ENCODE measurements at regions not wholly inside any gene's neighbourhood (a gene's known extent, or its start where the extent isn't known, plus 50 kb on each side); places are given as distances from the start of the nearest gene placed in this dataset.

- no peak for DNase-seq (ENCODE audit: low read depth in 4 of 4, low spot score in 2 of 4)
These were observed 254.7 kb upstream of the TBX3 start for GRCh38 chr12:114938487-114939210.

DNA sequence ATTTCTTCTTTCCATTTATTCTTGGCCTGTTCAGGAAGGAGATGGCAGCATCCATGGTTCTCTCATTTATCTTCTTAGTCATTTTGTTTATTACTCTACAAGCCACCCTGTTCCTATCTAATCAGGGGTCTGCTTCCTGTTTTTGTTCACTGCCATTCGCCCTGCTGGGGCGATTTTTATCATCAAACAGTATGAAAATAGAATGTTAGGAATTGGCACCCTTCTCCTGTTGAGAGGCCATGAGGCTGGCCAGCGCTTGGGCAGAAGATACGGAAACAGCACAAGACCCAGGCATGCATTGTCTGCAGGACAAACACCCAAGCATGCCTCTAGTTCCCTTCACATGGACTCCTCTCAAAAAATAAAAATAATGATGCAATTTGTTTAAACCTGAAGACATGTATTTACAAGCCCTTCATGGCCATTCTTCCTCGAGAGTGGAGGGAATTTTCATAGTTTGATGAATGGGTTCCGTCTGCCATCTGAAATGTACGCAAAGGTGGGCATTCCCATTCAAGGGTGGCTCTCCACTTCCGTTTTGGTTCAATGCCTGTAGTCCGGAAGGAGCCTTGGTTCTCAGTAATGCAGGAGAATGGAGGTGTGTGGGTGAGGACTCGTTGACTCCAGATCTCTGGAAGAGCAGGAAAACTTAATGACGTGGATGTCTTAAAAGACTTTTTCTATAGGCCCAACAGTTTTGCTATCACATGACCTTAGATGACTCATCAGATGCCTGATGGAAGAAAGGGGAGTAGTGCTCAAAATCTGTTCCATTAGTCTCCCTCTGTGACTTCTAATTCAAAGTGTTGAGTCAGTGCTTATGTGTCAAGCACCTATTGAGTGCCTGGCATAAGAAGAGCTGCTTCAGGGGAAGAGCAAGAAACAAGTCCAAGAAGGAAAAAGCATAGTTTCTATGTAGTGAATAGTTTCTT is 252.4 kb upstream of the TBX3 start:
- DNase-seq (ENCODE audit: low read depth in 4 of 4, low spot score in 2 of 4): no peak

DNA sequence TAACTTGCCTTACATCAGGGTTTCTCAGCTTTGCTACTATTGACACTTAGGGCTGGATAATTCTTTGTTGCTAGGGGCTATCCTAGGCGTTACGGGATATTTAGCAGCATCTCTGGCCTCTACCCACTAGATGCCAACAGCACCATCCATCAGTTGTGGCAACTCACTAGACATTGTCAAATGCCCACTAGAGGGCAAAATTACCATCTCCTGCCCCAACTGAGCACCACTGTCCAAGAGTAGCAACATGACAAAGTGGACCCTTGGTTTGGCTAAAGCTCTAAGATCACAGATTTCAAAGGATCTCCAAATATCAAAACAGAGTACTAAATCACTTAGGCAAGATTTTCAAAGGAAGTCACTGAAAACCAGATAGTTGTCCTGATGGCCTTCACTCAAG is 251.7 kb upstream of the TBX3 start:
- DNase-seq (ENCODE audit: low read depth in 4 of 4, low spot score in 2 of 4): no peak

DNA sequence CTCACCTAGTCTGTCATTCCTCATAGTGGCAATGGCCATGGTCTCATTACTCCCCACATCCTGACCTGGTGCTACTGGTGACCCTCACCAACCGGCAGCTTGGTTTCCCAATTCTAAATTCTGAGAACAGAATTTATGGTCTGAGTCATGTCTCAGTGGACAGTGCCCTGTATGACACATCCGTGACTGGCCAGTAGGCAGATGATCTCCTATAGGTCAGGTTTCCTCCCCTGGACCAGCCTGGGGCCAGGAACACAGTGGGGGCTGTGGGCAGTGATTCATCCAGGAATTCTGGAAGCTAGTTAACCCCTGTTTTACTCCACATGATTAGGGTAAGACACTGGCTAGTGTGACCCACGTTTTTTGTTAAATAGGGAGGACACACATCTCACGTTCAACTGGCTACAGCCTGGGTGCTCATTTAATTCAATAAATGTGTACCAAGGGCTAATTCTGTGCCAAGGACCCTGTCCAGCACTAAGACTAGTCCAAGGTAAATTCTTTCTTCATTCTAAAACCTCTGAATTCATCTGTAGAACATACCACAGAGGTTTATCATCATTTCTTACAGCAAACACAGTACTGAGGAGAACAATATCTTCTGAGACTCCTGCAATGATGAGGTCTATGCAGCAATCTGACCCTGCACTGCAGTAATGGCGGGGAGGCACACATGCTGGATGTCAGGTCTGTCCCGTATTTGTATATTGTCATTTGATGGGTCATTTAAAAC is 249.6 kb upstream of the TBX3 start:
- no peak for DNase-seq (ENCODE audit: low read depth in 4 of 4, low spot score in 2 of 4)

- DNase-seq (ENCODE audit: low read depth in 4 of 4, low spot score in 2 of 4): no peak
These were observed 248.8 kb upstream of the TBX3 start for GRCh38 chr12:114932806-114933205.

GRCh38 chr12:114931025-114931424 is 247.1 kb upstream of the TBX3 start:
- no peak for DNase-seq (ENCODE audit: low read depth in 4 of 4, low spot score in 2 of 4)

GRCh38 chr12:114926341-114926740 is 242.4 kb upstream of the TBX3 start:
- no peak for DNase-seq (ENCODE audit: low read depth in 4 of 4, low spot score in 2 of 4)

- DNase-seq (ENCODE audit: low read depth in 4 of 4, low spot score in 2 of 4): no peak
These were observed 241.0 kb upstream of the TBX3 start for GRCh38 chr12:114924946-114925475.

DNA sequence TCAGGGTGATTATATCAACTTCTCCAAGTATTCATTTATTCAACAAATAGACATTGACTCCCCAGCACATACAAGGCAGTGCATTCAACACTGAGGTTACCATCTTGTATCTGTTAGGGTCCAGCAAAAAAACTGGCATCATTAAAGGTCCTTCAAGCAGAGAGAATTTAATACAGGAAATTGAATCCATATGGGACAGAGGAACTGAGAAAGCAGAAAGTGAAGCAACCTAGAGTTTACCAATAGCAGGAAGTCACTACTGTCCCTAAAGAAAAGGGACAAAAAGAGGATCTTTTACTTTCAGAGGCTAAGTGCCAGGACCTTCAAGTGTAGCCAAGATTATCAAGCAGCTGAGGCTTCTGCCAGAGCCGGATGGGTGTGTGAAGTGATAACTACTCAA is 237.8 kb upstream of the TBX3 start:
- DNase-seq (ENCODE audit: low read depth in 4 of 4, low spot score in 2 of 4): no peak

GRCh38 chr12:114920771-114921554 is 237.0 kb upstream of the TBX3 start:
- DNase-seq (ENCODE audit: low read depth in 4 of 4, low spot score in 2 of 4): no peak

DNA sequence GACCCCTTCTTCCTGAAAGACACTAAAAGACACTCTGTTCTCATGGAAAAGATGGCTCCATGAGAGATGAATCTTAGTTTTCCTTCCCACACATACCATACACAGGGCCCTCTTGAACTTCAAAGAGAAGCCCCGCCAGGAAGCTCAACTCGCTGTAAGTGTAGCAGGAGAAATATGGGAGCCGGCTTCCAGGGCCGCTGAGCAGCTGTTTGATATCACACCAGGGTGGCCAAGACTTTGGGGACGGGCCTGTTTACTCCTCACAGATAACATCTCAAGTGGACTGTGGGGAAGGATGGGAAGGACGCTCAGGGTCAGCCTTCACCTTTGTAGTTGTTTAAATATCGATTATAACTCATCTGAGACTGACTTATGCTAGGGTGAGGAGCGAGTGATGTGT is 235.5 kb upstream of the TBX3 start:
- DNase-seq (ENCODE audit: low read depth in 4 of 4, low spot score in 2 of 4): no peak

DNA sequence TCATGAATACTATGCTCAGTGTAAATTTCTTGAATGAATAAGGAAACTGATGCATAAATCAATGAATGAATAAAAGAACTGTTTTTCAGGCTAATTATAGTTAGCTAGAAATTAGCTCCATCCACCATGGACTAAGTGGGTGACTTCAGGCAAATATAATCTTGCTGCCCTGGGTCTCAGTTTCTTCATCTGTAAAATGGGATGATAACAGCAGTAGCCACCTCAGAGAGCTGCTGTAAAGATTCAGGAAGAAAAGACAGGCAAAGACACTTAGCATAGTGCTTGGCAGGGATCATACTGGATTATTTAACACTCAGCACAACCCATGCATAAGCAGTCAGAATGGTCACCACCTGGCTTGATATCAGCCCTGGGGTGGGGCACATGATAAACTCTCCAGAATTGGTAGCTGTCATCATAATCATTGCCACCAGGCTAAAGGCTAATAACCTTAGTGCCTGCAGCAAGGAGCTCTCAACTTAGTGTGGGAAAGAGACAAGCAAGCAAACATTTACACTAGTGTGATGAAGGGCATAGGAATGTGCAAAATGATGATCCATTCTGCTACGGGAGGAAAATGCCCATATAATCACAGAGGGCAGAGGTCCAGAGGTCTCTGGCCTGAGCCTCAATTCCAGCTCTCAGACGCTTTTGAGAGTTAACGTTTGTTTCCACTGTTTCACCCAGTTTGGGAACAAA is 234.7 kb upstream of the TBX3 start:
- DNase-seq (ENCODE audit: low read depth in 4 of 4, low spot score in 2 of 4): no peak

DNA sequence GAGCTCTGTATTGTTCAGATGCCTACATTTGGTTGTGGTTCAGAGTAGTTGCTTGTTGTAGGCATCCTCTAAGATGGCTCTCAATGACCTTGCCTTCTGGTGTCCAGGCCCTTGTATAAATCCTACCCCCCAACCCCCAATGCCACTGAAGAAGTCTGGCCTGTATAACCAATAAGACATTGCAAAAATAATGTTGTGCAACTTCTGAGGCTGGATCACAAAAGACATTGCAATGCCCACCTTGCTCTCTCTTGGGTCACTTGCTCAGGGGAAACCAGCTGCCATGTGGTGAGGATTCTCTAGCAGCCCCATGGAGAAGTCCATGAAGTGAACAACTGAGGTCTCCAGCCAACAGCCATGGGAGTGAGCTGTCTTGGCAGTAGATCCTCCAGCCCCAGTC is 234.0 kb upstream of the TBX3 start:
- DNase-seq (ENCODE audit: low read depth in 4 of 4, low spot score in 2 of 4): no peak

DNA sequence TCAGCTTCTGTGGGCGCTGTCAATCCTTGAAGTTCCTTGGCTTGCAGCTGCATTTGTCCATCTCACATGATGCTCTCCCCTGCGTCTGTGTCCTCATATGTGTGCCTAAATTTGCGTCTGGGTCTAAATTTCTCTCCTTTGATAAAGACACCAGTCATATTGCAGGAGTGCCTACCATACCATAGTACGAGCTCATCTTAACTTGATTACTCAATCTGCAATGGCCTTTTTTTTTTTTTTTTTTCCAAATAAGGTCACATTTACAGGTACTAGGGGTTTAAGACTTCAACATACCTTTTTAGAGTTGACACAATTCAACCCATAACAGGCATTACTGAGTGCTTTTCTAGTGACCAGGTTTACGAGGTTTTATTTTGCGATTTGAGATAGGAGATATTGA is 233.3 kb upstream of the TBX3 start:
- DNase-seq (ENCODE audit: low read depth in 4 of 4, low spot score in 2 of 4): no peak

- DNase-seq (ENCODE audit: low read depth in 4 of 4, low spot score in 2 of 4): no peak
These were observed 232.6 kb upstream of the TBX3 start for GRCh38 chr12:114916541-114916940.

GRCh38 chr12:114916124-114916523 is 232.1 kb upstream of the TBX3 start:
- no peak for DNase-seq (ENCODE audit: low read depth in 4 of 4, low spot score in 2 of 4)

GRCh38 chr12:114913871-114914801 is 230.2 kb upstream of the TBX3 start:
- peak in 2 of 4 donors; percentile 41 to 45 for DNase-seq (ENCODE audit: low read depth in 4 of 4, low spot score in 2 of 4)

DNA sequence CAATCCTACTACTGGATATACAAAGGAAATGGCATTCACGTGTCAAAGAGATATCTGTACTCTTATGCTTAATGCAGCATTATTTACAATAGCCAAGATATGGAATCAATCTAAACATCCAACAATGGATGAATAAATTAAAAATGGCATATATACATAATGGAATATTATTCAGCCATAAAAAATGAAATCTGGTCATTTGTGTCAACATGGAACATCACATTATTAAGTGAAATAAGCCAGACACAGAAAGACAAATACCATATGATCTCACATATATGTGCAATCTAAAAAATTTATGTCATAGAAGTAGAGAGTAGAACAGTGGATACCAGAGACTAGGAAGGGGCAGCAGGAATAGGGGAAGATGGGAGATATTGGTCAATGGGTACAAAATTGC is 228.8 kb upstream of the TBX3 start:
- DNase-seq (ENCODE audit: low read depth in 4 of 4, low spot score in 2 of 4): no peak

DNA sequence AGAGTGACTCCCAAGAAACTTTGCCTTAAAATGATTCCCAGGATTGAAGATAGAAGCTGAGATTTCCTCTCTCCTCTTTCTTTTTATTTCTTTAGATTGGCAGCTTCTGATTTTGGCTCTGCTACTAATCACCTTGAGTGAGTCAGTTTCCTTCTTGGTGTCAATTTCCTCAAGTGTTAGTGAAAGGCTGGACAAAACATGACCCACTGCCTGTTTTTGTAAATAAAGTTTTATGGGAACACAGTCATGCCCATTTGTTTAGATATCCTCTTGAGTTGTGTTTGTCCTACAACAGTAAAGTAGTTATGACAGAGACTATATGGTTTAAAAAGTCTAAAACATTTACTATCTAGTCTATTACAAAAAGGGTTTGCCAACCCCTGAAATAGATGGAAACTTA is 227.2 kb upstream of the TBX3 start:
- no peak for DNase-seq (ENCODE audit: low read depth in 4 of 4, low spot score in 2 of 4)
